CD4-positive, alpha-beta T cell treated with Interferon gamma for 1 hour (primary cell): ENCODE measurements at regions not wholly inside any gene's neighbourhood (a gene's known extent, or its start where the extent isn't known, plus 50 kb on each side); places are given as distances from the start of the nearest gene placed in this dataset.
"Not testable (repeated sequence)": the region's sequence is repeated elsewhere in the genome, so short reads cannot be mapped to it uniquely, and the experiment has no call there.

Experiments used
- DNase-seq: peaks from one replicate; pipeline ENCODE4 v3.0.0-alpha.2; 2020

DNA sequence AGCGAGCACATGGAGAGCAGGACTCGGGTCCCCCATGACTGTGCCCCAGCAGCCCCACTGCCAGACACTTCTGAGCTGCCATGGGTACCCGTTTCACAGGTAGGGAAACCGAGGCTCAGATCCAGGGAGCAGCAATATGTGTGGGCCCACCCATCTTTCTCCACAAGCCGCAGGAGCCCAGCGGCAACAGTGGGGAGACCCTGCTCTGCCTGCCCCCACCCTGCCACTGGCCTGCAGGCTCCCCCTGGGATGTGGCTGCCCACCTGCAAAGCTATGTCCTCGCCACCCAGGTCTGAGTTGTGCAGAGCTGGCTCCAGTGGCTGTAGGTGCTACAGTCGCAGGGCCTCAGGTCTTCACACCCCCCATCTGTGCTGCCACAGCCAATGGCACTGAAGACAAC, 50.6 kb upstream of the C1QTNF9B start:
- DNase-seq, result no peak

- no peak for DNase-seq
Measured at GRCh38 chr13:23949200-23949599, 51.9 kb upstream of the C1QTNF9B start.

DNA sequence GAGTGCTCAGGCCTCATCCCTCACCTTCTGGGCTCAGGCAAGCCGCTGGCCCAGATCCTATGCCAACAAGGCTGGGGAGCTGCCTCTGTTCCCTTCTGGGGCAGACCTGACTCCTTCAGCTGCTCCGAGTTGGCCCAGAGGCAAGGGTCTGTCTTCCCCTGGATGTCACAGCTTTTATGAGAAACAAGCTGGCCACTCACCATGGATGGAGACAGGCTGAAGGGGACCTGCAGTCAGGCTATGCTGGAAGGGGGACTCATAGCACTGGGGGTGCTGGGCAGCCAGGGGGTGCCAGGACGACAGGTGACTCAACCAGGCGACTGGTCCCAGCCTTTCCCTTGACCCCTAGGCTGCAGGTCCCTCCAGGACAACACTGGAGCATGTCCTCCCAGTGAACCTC, 52.4 kb upstream of the C1QTNF9B start:
- no peak for DNase-seq

GRCh38 chr13:23950736-23951510, 53.6 kb upstream of the C1QTNF9B start:
- DNase-seq, result no peak

GRCh38 chr13:23952796-23953195, 55.5 kb upstream of the C1QTNF9B start:
- DNase-seq, result no peak

DNA sequence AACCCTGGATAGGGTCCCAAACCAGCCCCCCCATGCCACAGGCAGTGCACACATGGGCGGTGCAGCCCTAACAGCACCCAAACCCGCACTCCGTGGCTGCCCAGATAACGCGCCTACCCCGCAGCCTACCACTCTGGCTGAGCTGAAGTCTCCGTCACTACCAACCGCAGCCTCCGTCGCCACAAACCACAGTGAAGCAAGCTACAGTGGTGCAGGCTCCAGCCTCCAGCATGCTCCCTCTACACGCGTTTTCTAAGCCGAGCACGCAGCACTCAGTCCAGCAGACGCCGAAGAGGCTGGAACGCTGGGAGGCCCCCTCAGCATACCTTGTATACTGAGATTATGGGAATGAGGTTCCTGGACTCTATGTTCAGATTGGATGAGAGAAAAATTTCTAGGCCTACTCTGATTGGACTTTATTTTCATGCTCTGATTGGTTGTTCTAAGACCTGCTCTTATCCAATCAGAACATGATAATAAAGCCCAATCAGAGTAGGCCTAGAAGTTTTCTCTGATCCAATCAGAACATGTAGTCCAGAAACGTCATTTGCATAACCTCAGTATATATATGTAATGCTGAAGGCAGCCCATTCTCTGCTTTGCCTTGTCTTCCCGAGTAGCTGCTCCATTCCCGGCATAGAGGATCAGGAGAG, 56.7 kb upstream of the C1QTNF9B start:
- DNase-seq, result no peak

DNA sequence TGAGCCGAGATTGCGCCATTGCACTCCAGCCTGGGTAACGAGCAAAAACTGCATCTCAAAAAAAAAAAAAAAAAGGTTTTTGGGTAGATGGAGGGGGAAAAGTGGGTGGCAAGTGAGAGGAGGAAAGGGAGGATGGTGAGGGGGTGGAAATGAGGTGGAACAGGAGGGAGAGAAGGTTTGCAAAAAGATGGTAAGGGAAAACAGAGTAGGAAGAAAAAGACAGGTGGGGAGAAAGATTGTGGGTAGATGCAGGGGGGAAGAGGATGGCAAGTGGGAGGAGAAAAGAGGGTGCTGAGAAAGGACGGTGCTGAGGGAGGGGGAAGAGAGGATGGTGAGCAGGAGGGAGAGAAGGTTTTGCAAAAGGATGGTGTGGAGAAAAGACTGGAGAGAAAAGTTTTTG, 57.8 kb upstream of the C1QTNF9B start:
- DNase-seq, result no peak

DNA sequence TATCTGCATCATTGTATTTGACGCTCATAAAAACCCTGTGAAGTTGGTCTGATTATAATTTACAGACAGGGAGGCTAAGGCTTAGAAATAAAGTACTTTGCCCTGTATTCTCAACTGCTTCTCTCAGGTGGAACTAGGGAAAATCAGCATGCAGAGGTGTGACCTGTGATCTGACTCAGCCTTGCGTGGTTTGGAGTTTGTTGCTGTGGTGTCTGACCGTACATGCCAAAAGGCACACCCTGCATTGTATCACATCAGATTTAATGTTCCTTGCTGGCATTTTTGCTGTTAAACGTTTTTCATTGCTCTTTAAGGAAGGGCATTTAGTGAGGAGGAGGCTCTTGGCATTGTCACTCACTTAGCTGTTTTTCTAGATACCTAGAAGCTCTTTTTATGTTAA, 58.8 kb upstream of the C1QTNF9B start:
- no peak for DNase-seq

DNA sequence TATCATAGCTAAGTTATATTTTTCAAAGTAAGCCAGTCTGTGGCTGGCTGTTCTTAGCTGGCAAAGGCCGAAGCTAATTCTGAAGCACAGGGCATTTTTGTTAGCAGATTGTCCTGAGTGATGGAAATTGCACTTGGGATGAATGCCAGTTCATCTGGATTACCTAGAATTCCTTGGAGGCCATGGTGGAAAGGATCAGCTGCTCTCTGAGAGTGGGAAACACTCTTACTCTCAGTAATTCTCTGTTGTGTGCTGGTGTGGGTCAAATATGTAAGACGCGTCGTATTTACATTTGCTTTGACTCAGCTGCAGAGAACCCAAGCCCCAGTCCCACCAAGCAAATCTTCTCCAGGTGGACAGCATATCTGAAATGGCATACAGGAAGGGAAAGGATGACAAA, 60.7 kb upstream of the C1QTNF9B start:
- DNase-seq, result no peak

- DNase-seq, result no peak
Measured at GRCh38 chr13:23959231-23959862, 62.0 kb upstream of the C1QTNF9B start.

GRCh38 chr13:23960566-23961156, 63.4 kb upstream of the C1QTNF9B start:
- DNase-seq, result no peak

- no peak for DNase-seq
Measured at GRCh38 chr13:23963184-23963931, 66.1 kb upstream of the C1QTNF9B start.

DNA sequence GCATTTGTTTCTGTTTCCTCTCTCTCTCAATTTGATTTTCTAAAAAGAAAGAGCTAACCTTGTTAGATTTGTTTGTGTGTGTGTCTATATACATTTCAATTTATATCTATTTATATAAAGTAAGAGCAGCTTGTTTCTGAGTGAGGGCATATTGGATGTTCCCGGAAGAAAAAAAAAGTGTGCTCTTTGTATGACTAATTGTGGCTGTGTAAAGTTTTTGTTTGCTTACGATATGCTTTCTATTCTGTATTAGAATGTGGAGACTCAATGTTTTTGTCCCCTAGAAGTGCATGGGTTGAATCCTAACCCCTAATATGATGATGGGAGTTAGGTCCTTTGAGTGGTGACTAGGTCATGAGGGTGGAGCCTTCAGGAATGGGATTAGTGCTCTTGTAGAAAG, 66.6 kb upstream of the C1QTNF9B start:
- DNase-seq, result no peak

- DNase-seq, result no peak
Measured at GRCh38 chr13:23965346-23965745, 68.0 kb upstream of the C1QTNF9B start.

GRCh38 chr13:23966221-23966690, 69.0 kb upstream of the C1QTNF9B start:
- DNase-seq, result no peak

- DNase-seq, result no peak
Measured at GRCh38 chr13:23966691-23967615, 69.7 kb upstream of the C1QTNF9B start.

- not testable (repeated sequence) for DNase-seq
Measured at GRCh38 chr13:23967792-23968191, 70.5 kb upstream of the C1QTNF9B start.

GRCh38 chr13:23969647-23970046, 72.3 kb upstream of the C1QTNF9B start:
- DNase-seq, result no peak

DNA sequence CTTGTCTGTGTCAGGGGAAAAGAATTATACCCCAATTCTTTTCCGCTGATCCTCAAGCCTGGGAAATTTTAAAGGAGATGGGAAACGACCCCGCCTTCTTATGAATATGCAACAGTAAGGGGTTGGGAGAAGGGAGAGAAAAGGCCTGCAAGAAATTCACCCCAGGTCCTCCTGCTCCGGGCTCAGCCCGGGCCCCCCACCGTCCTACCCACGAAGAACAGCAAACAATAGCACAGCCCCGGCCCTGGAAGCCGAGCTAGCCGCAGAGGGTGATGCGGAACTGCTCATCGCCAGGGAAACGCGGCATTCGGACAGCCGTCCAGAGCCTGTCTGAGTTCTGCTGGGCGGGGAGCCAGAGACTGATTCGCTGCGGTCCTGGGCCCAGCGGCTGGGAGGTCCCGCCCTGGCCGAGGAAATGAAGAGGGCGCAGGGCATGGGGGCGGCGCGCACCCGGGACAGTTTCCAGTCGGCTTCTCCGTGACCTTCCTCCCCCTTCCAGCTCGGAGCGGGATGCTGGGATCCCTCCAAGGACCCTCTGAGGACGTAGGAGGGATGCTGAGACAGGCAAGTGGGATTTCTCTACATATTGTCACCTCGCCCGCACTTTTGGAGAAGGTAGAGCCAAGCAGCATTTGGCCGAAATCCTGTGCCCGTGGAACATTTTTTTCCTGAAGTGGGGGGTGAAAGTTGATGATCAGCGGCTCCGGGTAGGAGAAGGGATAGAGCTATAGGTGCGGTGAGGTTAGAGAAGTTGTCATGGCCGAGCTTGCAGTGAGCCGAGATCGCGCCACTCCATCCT, 82.3 kb upstream of the C1QTNF9B start:
- peak; percentile 25 for DNase-seq

DNA sequence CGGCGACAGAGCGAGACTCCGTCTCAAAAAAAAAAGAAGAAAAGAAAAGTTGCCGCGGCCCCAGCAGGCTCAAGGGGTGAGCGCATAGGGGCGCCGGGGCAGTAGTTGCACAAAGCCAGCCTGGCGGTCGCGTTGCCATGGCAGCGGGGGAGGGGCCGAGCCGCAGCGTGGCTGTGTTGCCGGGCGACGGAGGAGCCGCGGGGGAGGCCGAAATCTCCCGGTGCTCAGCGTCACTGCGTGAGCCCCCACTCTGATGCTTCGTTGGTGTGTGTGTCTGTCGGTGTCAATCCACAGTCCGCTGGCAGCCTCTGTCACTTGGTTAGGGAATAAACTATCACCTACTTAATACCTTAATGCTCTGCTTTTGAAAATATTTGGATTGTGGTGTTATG, 82.9 kb upstream of the C1QTNF9B start:
- peak; percentile 88 for DNase-seq

- DNase-seq, result no peak
Measured at GRCh38 chr13:23983671-23984070, 86.4 kb upstream of the C1QTNF9B start.
